GM18909 (cell line): ENCODE measurements at regions not wholly inside any gene's neighbourhood (a gene's known extent, or its start where the extent isn't known, plus 50 kb on each side); places are given as distances from the start of the nearest gene placed in this dataset.

ENCODE experiments used
- ATAC-seq: cut with Tn5 transposase; IDR thresholded peaks from one replicate; pipeline ENCODE4 v1.9.1; 2021; ENCODE audit warnings: mild to moderate bottlenecking; ENCODE audit not compliant: unreplicated experiment, poor library complexity

- ATAC-seq, result no peak
Observed at GRCh38 chr14:61140872-61141271, 140.3 kb downstream of the TMEM30B start.

- no peak for ATAC-seq
Observed at GRCh38 chr14:61140271-61140670, 140.9 kb downstream of the TMEM30B start.

GRCh38 chr14:61139006-61139599, 142.0 kb downstream of the TMEM30B start:
- ATAC-seq, result no peak

GRCh38 chr14:61132894-61133293, 148.2 kb downstream of the TMEM30B start:
- ATAC-seq, result no peak

- ATAC-seq, result no peak
Observed at GRCh38 chr14:61132336-61132735, 148.8 kb downstream of the TMEM30B start.

- ATAC-seq, result no peak
Observed at GRCh38 chr14:61130512-61131260, 149.6 kb downstream of the SLC38A6 start.

GRCh38 chr14:61129168-61129745, 148.2 kb downstream of the SLC38A6 start:
- no peak for ATAC-seq

GRCh38 chr14:61128382-61129167, 147.5 kb downstream of the SLC38A6 start:
- no peak for ATAC-seq

- ATAC-seq, result no peak
Observed at GRCh38 chr14:61126603-61127498, 145.8 kb downstream of the SLC38A6 start.

GRCh38 chr14:61125867-61126572, 145.0 kb downstream of the SLC38A6 start:
- no peak for ATAC-seq

- no peak for ATAC-seq
Observed at GRCh38 chr14:61125041-61125866, 144.2 kb downstream of the SLC38A6 start.

- no peak for ATAC-seq
Observed at GRCh38 chr14:61122862-61123261, 141.8 kb downstream of the SLC38A6 start.

- peak; percentile 53 for ATAC-seq
Observed at GRCh38 chr14:61121355-61121787, 140.3 kb downstream of the SLC38A6 start.

GRCh38 chr14:61120576-61120975, 139.5 kb downstream of the SLC38A6 start:
- ATAC-seq, result no peak

- no peak for ATAC-seq
Observed at GRCh38 chr14:61119006-61119405, 138.0 kb downstream of the SLC38A6 start.

- ATAC-seq, result no peak
Observed at GRCh38 chr14:61116369-61116768, 135.3 kb downstream of the SLC38A6 start.

GRCh38 chr14:61113561-61114225, 132.6 kb downstream of the SLC38A6 start:
- no peak for ATAC-seq

- no peak for ATAC-seq
Observed at GRCh38 chr14:61112506-61112905, 131.5 kb downstream of the SLC38A6 start.
